Activated naive CD4-positive, alpha-beta T cell treated with Interleukin-2 at 50 U/mL for 16 hours (primary cell): ENCODE measurements at regions not wholly inside any gene's neighbourhood (a gene's known extent, or its start where the extent isn't known, plus 50 kb on each side); places are given as distances from the start of the nearest gene placed in this dataset.

Experiments used
- DNase-seq: peaks from one replicate; pipeline ENCODE4 v3.0.0-alpha.2; 2020

GRCh38 chr1:117809764-117810163, 119.7 kb downstream of the GDAP2 start:
- no peak for DNase-seq

- no peak for DNase-seq
Observed at GRCh38 chr1:117810553-117810952, 118.9 kb downstream of the GDAP2 start.

GRCh38 chr1:117812869-117813511, 116.4 kb downstream of the GDAP2 start:
- DNase-seq = no peak
